Esophagus squamous epithelium (tissue), 4 donors: ENCODE measurements at regions not wholly inside any gene's neighbourhood (a gene's known extent, or its start where the extent isn't known, plus 50 kb on each side); places are given as distances from the start of the nearest gene placed in this dataset.

Experiments
- POLR2A ChIP-seq, 4 donors: fragments of 450-650 bp; IDR thresholded peaks; one replicate each; pipeline ENCODE4 v1.6.1; 2017; ENCODE audit warnings: antibody characterized with exemption in 4 of 4, mild to moderate bottlenecking in 4 of 4, moderate library complexity in 3 of 4
- TF ChIP-seq, protein P1 (sequence below), 6 experiments: fragments of 450-650 bp in 4 of 6; fragments of 200-600 bp in 2 of 6; sonication (generic) in 2 of 6; IDR thresholded peaks; one replicate each; pipeline ENCODE4 v1.5.1; 2016 to 2019; ENCODE audit warnings: antibody characterized with exemption in 6 of 6, mild to moderate bottlenecking in 4 of 6, moderate library complexity in 4 of 6

- TF ChIP-seq, protein P1, sequence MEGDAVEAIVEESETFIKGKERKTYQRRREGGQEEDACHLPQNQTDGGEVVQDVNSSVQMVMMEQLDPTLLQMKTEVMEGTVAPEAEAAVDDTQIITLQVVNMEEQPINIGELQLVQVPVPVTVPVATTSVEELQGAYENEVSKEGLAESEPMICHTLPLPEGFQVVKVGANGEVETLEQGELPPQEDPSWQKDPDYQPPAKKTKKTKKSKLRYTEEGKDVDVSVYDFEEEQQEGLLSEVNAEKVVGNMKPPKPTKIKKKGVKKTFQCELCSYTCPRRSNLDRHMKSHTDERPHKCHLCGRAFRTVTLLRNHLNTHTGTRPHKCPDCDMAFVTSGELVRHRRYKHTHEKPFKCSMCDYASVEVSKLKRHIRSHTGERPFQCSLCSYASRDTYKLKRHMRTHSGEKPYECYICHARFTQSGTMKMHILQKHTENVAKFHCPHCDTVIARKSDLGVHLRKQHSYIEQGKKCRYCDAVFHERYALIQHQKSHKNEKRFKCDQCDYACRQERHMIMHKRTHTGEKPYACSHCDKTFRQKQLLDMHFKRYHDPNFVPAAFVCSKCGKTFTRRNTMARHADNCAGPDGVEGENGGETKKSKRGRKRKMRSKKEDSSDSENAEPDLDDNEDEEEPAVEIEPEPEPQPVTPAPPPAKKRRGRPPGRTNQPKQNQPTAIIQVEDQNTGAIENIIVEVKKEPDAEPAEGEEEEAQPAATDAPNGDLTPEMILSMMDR (IDR thresholded peaks at IDR 0.05): no peak
- no peak for TF ChIP-seq POLR2A (IDR thresholded peaks at IDR 0.05)
Measured at GRCh38 chrX:6906608-6907007, 240.9 kb upstream of the STS start.
